HepG2 (cell line): ENCODE measurements at regions not wholly inside any gene's neighbourhood (a gene's known extent, or its start where the extent isn't known, plus 50 kb on each side); places are given as distances from the start of the nearest gene placed in this dataset.

Experiments used
- ATAC-seq: fragments of 200-7000 bp; cut with Tn5 transposase; 3 replicates; pipeline ENCODE4 v1.9.1; 2020; ENCODE audit warnings: mild to moderate bottlenecking, moderate library complexity
- BruUV-seq: library from RNA; stranded (reverse); fragments of 400-500 nt; replicated peaks from 2 replicates; lab custom pipeline; 2021; lab: Mats Ljungman, UMichigan
- CTCF ChIA-PET: fragments of 300-600 bp; formaldehyde crosslinking; extraction: SDS; loops from one replicate; lab custom pipeline; 2021; ENCODE audit warnings: low total read pairs, inconsistent platforms, low intra/inter-chr PET ratio; lab: Yijun Ruan, JAX
- POLR2A ChIA-PET: fragments of 350-600 bp; sonication (Branson Sonifier 250); formaldehyde crosslinking; loops from one replicate; lab custom pipeline; 2020; ENCODE audit warnings: antibody characterized with exemption, inconsistent platforms; lab: Yijun Ruan, JAX
- DNase-seq: peaks from one replicate; pipeline ENCODE4 v3.0.0-alpha.2; 2015; ENCODE audit warnings: low spot score
- FAIRE-seq: peaks from 3 replicates; lab custom pipeline; 2011; peaks lifted over from hg19 to GRCh38; lab: Jason Lieb, UNC
- H2AFZ ChIP-seq: one replicate; pipeline ENCODE4 v1.6.1; 2011; ENCODE audit warnings: low read length, inconsistent platforms
- H3K27ac ChIP-seq: fragments of 300-600 bp; 3 replicates; pipeline ENCODE4 v1.8.0; 2011; ENCODE audit warnings: mixed run types, mild to moderate bottlenecking, mixed read lengths, low read length, inconsistent platforms; ENCODE audit not compliant: insufficient read depth; ENCODE audit errors: extremely low read length
- H3K27me3 ChIP-seq, 2 experiments: fragments of 200-600 bp in 1 of 2; 2 replicates in 1 of 2; 3 replicates in 1 of 2; pipeline versions ENCODE4 v1.6.0 to v1.8.0; 2011; ENCODE audit warnings: low read length in 2 of 2, mild to moderate bottlenecking in 2 of 2, moderate library complexity in 2 of 2, inconsistent platforms in 1 of 2; ENCODE audit not compliant: insufficient read depth in 2 of 2, control insufficient read depth in 1 of 2
- H3K36me3 ChIP-seq, 2 experiments: fragments of 200-600 bp in 1 of 2; replicated peaks in 1 of 2; 2 replicates in 1 of 2; 3 replicates in 1 of 2; pipeline versions ENCODE4 v1.5.1 to v1.8.0; 2011; ENCODE audit warnings: low read length in 2 of 2, inconsistent platforms in 1 of 2; ENCODE audit not compliant: insufficient read depth in 2 of 2, control insufficient read depth in 1 of 2
- H3K4me1 ChIP-seq: 2 replicates; pipeline ENCODE4 v1.5.1; 2012; ENCODE audit warnings: low read length, inconsistent platforms; ENCODE audit not compliant: insufficient read depth
- H3K4me2 ChIP-seq: 2 replicates; pipeline ENCODE4 v1.6.0; 2011; ENCODE audit warnings: low read depth, low read length, inconsistent platforms
- H3K4me3 ChIP-seq, 3 experiments: fragments of 200-600 bp in 1 of 3; sonication (generic), shearing (Covaris generic) in 1 of 3; replicated peaks in 1 of 3; 2 replicates each; pipeline ENCODE4 v1.5.1; 2011 to 2016; ENCODE audit warnings: low read length in 3 of 3, inconsistent platforms in 2 of 3, low read depth in 2 of 3, mild to moderate bottlenecking in 2 of 3, control low read depth in 1 of 3, mixed read lengths in 1 of 3; ENCODE audit not compliant: insufficient read depth in 1 of 3
- H3K79me2 ChIP-seq: one replicate; pipeline ENCODE4 v1.6.1; 2011; ENCODE audit warnings: low read length, inconsistent platforms; ENCODE audit not compliant: insufficient read depth
- H3K9ac ChIP-seq: 2 replicates; pipeline ENCODE4 v1.6.0; 2011; ENCODE audit warnings: mild to moderate bottlenecking, low read depth, low read length, inconsistent platforms; ENCODE audit not compliant: insufficient read depth
- H3K9me3 ChIP-seq: 2 replicates; pipeline ENCODE4 v1.5.1; 2012; ENCODE audit warnings: mild to moderate bottlenecking, low read length
- H4K20me1 ChIP-seq: 2 replicates; pipeline ENCODE4 v1.6.0; 2011; ENCODE audit warnings: inconsistent platforms, mild to moderate bottlenecking, low read length, moderate library complexity; ENCODE audit not compliant: insufficient read depth
- ATF5 ChIP-seq: sonication (generic); formaldehyde crosslinking; IDR thresholded peaks from 2 replicates; pipeline ENCODE4 v1.4.0; 2020; ENCODE audit warnings: mild to moderate bottlenecking, low read depth, missing genetic modification reagents
- DNMT1 ChIP-seq: sonication (generic); formaldehyde crosslinking; IDR thresholded peaks from 2 replicates; pipeline ENCODE4 v1.5.1; 2020; ENCODE audit warnings: mild to moderate bottlenecking, missing genetic modification reagents
- HNRNPL ChIP-seq: fragments of 200-400 bp; formaldehyde crosslinking; IDR thresholded peaks from 2 replicates; pipeline ENCODE4 v1.6.1; 2017; ENCODE audit warnings: mild to moderate bottlenecking, low read depth, low read length
- IRF9 ChIP-seq: sonication (generic); formaldehyde crosslinking; IDR thresholded peaks from 2 replicates; pipeline ENCODE4 v1.8.0; 2022; ENCODE audit warnings: missing genetic modification reagents, mild to moderate bottlenecking, borderline replicate concordance
- MBD4 ChIP-seq: IDR thresholded peaks from 2 replicates; pipeline ENCODE4 v1.6.1; 2012; ENCODE audit warnings: low read length, inconsistent platforms, borderline replicate concordance
- NCOA1 ChIP-seq: sonication (generic); formaldehyde crosslinking; IDR thresholded peaks from 2 replicates; pipeline ENCODE4 v1.9.0; 2021; ENCODE audit warnings: missing genetic modification reagents
- SMAD9 ChIP-seq: sonication (generic); formaldehyde crosslinking; IDR thresholded peaks from 2 replicates; pipeline ENCODE4 v1.5.1; 2020; ENCODE audit warnings: mild to moderate bottlenecking, missing genetic modification reagents
- SP1 ChIP-seq, 2 experiments: fragments of 450-650 bp in 1 of 2; sonication (generic) in 1 of 2; formaldehyde crosslinking in 1 of 2; IDR thresholded peaks; 2 replicates each; pipeline versions ENCODE4 v1.4.0 to v1.6.1; 2016 to 2020; ENCODE audit warnings: missing genetic modification reagents in 1 of 2
- STAG1 ChIP-seq: sonication (generic); formaldehyde crosslinking; IDR thresholded peaks from 2 replicates; pipeline ENCODE4 v1.4.0; 2020; ENCODE audit warnings: missing genetic modification reagents
- ZNF136 ChIP-seq: sonication (generic); formaldehyde crosslinking; IDR thresholded peaks from 2 replicates; pipeline ENCODE4 v1.8.1; 2022; ENCODE audit warnings: low read depth, mild to moderate bottlenecking, moderate library complexity, missing genetic modification reagents
- ZNF644 ChIP-seq: IDR thresholded peaks from 2 replicates; pipeline ENCODE4 v1.6.1; 2016; ENCODE audit warnings: low read depth
- ZNF746 ChIP-seq: sonication (generic); formaldehyde crosslinking; IDR thresholded peaks from 2 replicates; pipeline ENCODE4 v1.8.0; 2022; ENCODE audit warnings: mild to moderate bottlenecking, missing genetic modification reagents
- WGBS: methylation state at CpG from one replicate; pipeline ENCODE4 v1.1.6; 2017; ENCODE audit warnings: low lambda C conversion rate; 5-methylcytosine and 5-hydroxymethylcytosine counted together
- in situ Hi-C: cut with HindIII; loops from 2 replicates; pipeline ENCODE4 v1.10.0; 2017; ENCODE audit warnings: low pct_unique_long_range_greater_than_20kb; ENCODE audit not compliant: extremely low pct_ligation_motif_present
- intact Hi-C: fragments of 100-400 bp; cut with micrococcal nuclease; formaldehyde crosslinking; loops from one replicate; pipeline ENCODE4 v1.10.0; 2022; ENCODE audit not compliant: unreplicated experiment

- Histone ChIP-seq H3K4me1 (no peaks in the 10 kb centered on the region), H3K79me2 (no peaks in the 10 kb centered on the region), H3K27me3 (no peaks in the 10 kb centered on the region), H2AFZ (no peak overlapping the region), H3K4me2 (no peak overlapping the region), H3K9ac (no peak overlapping the region)
- CTCF ChIA-PET, result no interaction called here
- in situ Hi-C loops, result no loop called here
- no peak for ATAC-seq
- no peak for TF ChIP-seq ZNF136
- TF ChIP-seq HNRNPL, result no peak
- no peak for TF ChIP-seq SMAD9 (CRISPR knock-in tag)
- no peak for TF ChIP-seq MBD4
- no peak for TF ChIP-seq ZNF644 (CRISPR knock-in tag)
- TF ChIP-seq SP1 (IDR thresholded peaks at IDR 0.05), result no peak
- TF ChIP-seq SP1 (CRISPR knock-in tag; IDR thresholded peaks at IDR 0.05), result no peak
- no peak for TF ChIP-seq NCOA1 (CRISPR knock-in tag)
- TF ChIP-seq STAG1, result no peak
- TF ChIP-seq ZNF746 (CRISPR knock-in tag), result no peak
- TF ChIP-seq ATF5, result no peak
- no peak for TF ChIP-seq DNMT1 (CRISPR knock-in tag)
- TF ChIP-seq IRF9, result no peak
- TF ChIP-seq, all 625 proteins: peak for 0
- BruUV-seq, result no TSS peak
- FAIRE-seq, result no peak
- Histone ChIP-seq H3K4me3 (no peak overlapping the region), H4K20me1 (no peaks in the 10 kb centered on the region), H3K36me3 (no peaks in the 10 kb centered on the region), H3K9me3 (no peaks in the 10 kb centered on the region), H3K27ac (no peak overlapping the region)
- 22% methylated on average over 2 of the region's 2 CpGs for WGBS
- POLR2A ChIA-PET, result no interaction called here
- no peak for DNase-seq
- intact Hi-C loops, result loop anchor here (10.0 kb wide), 1 partner anchor 758 kb away; no protein-coding TSS in a partner anchor
These were observed 90.1 kb upstream of the RASEF start for GRCh38 chr9:83153030-83153429.
